ENCODE measurements at regions not wholly inside any gene's neighbourhood (a gene's known extent, or its start where the extent isn't known, plus 50 kb on each side); places are given as distances from the start of the nearest gene placed in this dataset.

DNA sequence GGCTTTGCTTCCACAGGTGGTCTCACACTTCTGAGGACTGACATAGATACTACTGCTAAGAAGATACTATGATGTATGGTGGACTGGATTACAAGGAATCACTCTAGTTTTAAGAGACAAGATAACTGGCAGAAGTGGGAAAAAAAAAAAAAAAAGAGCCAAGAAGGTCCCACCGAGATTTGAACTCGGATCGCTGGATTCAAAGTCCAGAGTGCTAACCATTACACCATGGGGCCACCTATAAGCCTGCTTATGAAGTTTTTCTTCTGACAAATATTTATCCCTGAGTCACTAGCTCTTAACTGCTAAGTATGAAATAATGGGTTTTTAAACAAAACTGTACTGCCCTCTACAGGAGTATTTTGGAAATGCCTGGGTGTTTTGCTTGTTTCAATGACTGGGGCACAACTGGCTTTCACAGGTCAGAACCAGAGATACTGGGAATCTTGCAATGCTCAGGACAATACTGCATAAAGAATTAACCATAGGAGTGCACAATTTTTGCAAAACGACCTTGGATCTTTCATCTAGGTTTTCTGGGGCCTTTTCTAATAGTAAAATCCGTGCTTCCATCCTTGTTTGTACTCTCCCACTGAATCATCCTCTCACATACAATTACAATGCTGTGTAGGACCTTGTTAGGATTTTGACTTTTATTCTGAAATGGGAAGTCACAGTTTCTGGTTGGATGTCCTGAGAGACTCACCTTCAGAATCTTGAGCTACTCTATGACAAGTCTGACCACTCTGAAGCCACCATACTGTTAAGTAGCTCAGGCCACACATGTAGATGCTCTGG is 116.3 kb downstream of the OR2B2 start (continued):
- TF ChIP-seq, protein P1, sequence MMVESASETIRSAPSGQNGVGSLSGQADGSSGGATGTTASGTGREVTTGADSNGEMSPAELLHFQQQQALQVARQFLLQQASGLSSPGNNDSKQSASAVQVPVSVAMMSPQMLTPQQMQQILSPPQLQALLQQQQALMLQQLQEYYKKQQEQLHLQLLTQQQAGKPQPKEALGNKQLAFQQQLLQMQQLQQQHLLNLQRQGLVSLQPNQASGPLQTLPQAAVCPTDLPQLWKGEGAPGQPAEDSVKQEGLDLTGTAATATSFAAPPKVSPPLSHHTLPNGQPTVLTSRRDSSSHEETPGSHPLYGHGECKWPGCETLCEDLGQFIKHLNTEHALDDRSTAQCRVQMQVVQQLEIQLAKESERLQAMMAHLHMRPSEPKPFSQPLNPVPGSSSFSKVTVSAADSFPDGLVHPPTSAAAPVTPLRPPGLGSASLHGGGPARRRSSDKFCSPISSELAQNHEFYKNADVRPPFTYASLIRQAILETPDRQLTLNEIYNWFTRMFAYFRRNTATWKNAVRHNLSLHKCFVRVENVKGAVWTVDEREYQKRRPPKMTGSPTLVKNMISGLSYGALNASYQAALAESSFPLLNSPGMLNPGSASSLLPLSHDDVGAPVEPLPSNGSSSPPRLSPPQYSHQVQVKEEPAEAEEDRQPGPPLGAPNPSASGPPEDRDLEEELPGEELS (CRISPR knock-in tag; IDR thresholded peaks at IDR 0.05): peak; percentile 32; the same call in 1 of the 2 replicates
- TF ChIP-seq FOSL1 (CRISPR knock-in tag; IDR thresholded peaks at IDR 0.05; ENCODE audit: borderline replicate concordance) (no peak), ZNF558 (CRISPR knock-in tag; IDR thresholded peaks at IDR 0.05; ENCODE audit: borderline replicate concordance) (no peak), SMARCE1 (IDR thresholded peaks at IDR 0.05; ENCODE audit: borderline replicate concordance) (no peak), TCF7L2 (IDR thresholded peaks at IDR 0.05; ENCODE audit: low read depth, low read length) (no peak), ZSCAN25 (CRISPR knock-in tag; IDR thresholded peaks at IDR 0.05) (no peak), CCDC6 (CRISPR knock-in tag; IDR thresholded peaks at IDR 0.05) (no peak), ZNF224 (CRISPR knock-in tag; IDR thresholded peaks at IDR 0.05) (no peak), GATAD1 (CRISPR knock-in tag; IDR thresholded peaks at IDR 0.05) (no peak; the same call in 1 of the 2 replicates), ZNF773 (CRISPR knock-in tag; IDR thresholded peaks at IDR 0.05; ENCODE audit: borderline replicate concordance) (no peak), ZIK1 (CRISPR knock-in tag; IDR thresholded peaks at IDR 0.05; ENCODE audit: borderline replicate concordance, low read depth) (no peak), ZNF230 (CRISPR knock-in tag; IDR thresholded peaks at IDR 0.05) (no peak), SAP130 (CRISPR knock-in tag; IDR thresholded peaks at IDR 0.05; ENCODE audit: low read depth) (peak; percentile 52; the same call in 1 of the 2 replicates), ZNF720 (CRISPR knock-in tag; IDR thresholded peaks at IDR 0.05) (no peak), ZNF329 (CRISPR knock-in tag; IDR thresholded peaks at IDR 0.05; ENCODE audit: low read depth) (no peak), ZNF567 (CRISPR knock-in tag; IDR thresholded peaks at IDR 0.05; ENCODE audit: borderline replicate concordance) (no peak)
- TF ChIP-seq, protein P2, sequence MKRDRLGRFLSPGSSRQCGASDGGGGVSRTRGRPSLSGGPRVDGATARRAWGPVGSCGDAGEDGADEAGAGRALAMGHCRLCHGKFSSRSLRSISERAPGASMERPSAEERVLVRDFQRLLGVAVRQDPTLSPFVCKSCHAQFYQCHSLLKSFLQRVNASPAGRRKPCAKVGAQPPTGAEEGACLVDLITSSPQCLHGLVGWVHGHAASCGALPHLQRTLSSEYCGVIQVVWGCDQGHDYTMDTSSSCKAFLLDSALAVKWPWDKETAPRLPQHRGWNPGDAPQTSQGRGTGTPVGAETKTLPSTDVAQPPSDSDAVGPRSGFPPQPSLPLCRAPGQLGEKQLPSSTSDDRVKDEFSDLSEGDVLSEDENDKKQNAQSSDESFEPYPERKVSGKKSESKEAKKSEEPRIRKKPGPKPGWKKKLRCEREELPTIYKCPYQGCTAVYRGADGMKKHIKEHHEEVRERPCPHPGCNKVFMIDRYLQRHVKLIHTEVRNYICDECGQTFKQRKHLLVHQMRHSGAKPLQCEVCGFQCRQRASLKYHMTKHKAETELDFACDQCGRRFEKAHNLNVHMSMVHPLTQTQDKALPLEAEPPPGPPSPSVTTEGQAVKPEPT (CRISPR knock-in tag; IDR thresholded peaks at IDR 0.05; ENCODE audit: low read depth): no peak
- TF ChIP-seq, protein P3, sequence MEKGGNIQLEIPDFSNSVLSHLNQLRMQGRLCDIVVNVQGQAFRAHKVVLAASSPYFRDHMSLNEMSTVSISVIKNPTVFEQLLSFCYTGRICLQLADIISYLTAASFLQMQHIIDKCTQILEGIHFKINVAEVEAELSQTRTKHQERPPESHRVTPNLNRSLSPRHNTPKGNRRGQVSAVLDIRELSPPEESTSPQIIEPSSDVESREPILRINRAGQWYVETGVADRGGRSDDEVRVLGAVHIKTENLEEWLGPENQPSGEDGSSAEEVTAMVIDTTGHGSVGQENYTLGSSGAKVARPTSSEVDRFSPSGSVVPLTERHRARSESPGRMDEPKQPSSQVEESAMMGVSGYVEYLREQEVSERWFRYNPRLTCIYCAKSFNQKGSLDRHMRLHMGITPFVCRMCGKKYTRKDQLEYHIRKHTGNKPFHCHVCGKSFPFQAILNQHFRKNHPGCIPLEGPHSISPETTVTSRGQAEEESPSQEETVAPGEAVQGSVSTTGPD (CRISPR knock-in tag; IDR thresholded peaks at IDR 0.05): no peak
- TF ChIP-seq, protein P4, sequence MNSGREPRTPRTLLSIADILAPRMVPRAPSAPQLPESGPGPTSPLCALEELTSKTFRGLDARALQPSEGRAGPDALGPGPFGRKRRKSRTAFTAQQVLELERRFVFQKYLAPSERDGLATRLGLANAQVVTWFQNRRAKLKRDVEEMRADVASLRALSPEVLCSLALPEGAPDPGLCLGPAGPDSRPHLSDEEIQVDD (CRISPR knock-in tag; IDR thresholded peaks at IDR 0.05; ENCODE audit: borderline replicate concordance): no peak
- TF ChIP-seq, protein P5, sequence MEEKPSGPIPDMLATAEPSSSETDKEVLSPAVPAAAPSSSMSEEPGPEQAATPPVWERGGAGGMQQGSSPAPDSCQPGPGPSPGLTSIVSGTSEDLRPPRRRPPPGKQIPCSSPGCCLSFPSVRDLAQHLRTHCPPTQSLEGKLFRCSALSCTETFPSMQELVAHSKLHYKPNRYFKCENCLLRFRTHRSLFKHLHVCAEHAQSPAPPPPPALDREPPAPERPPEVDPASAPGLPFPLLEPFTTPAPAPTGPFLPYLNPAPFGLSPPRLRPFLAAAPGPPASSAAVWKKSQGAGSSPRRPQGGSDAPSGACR (CRISPR knock-in tag; IDR thresholded peaks at IDR 0.05): no peak
- TF ChIP-seq, protein P6, sequence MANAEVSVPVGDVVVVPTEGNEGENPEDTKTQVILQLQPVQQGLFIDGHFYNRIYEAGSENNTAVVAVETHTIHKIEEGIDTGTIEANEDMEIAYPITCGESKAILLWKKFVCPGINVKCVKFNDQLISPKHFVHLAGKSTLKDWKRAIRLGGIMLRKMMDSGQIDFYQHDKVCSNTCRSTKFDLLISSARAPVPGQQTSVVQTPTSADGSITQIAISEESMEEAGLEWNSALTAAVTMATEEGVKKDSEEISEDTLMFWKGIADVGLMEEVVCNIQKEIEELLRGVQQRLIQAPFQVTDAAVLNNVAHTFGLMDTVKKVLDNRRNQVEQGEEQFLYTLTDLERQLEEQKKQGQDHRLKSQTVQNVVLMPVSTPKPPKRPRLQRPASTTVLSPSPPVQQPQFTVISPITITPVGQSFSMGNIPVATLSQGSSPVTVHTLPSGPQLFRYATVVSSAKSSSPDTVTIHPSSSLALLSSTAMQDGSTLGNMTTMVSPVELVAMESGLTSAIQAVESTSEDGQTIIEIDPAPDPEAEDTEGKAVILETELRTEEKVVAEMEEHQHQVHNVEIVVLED (CRISPR knock-in tag; IDR thresholded peaks at IDR 0.05; ENCODE audit: borderline replicate concordance): no peak; the same call in 1 of the 2 replicates

Data from HepG2 (cell line).